ENCODE measurements at regions not wholly inside any gene's neighbourhood (a gene's known extent, or its start where the extent isn't known, plus 50 kb on each side); places are given as distances from the start of the nearest gene placed in this dataset.

GRCh38 chr3:174620855-174621472, 238.2 kb upstream of the NAALADL2 start:
- no peak overlapping the region for H3K4me3 ChIP-seq (ENCODE audit: extremely low read depth in 1 of 4, insufficient read depth in 2 of 4, low read depth in 3 of 4, low read length in 4 of 4)
- H3K79me1 ChIP-seq (ENCODE audit: low read depth, low read length) = no peaks in the 10 kb centered on the region
- H2BK5ac ChIP-seq (ENCODE audit: low read depth, low read length) = no peak overlapping the region
- no peaks in the 10 kb centered on the region for H3K36me3 ChIP-seq (ENCODE audit: control insufficient read depth in 2 of 4, insufficient read depth in 4 of 4, low read length in 3 of 4)
- no peak overlapping the region for H2BK20ac ChIP-seq (ENCODE audit: low read length)
- POLR2A ChIA-PET (ENCODE audit: partially characterized antibody) = no interaction called here
- no peak overlapping the region for H3K9ac ChIP-seq (replicated peaks in 1 of 4; ENCODE audit: extremely low read depth in 1 of 4, low read depth in 3 of 4, low read length in 3 of 4)
- H3K23me2 ChIP-seq (ENCODE audit: low read depth, low read length) = no peaks in the 10 kb centered on the region
- H3K4ac ChIP-seq (replicated peaks; ENCODE audit: insufficient read length, low read depth, low read length) = no peak overlapping the region
- no peak for DNase-seq (ENCODE audit: low read depth in 1 of 2, low spot score in 2 of 2)
- no peak overlapping the region for H3K56ac ChIP-seq (replicated peaks; ENCODE audit: insufficient read length, low read depth, low read length)
- FAIRE-seq = no peak
- H2BK120ac ChIP-seq (replicated peaks; ENCODE audit: low read depth, low read length) = no peak overlapping the region
- CTCF ChIA-PET (ENCODE audit: partially characterized antibody) = interaction anchor here (1.0 to 1.7 kb wide), 5 partner anchors 9 to 41 kb away, joined by 3 to 4 read pairs (median 3); no protein-coding TSS in a partner anchor
- H4K20me1 ChIP-seq (replicated peaks in 1 of 2; ENCODE audit: control insufficient read depth in 1 of 2, insufficient read depth in 2 of 2, low read length in 2 of 2) = no peaks in the 10 kb centered on the region
- WGBS, 2 experiments (ENCODE audit: extremely low coverage in 1 of 2, insufficient coverage in 1 of 2, insufficient read length in 1 of 2, insufficient replicate concordance in 2 of 2, low coverage in 1 of 2, low lambda C conversion rate in 2 of 2, missing lambda C conversion rate in 1 of 2) = 90% methylated on average over 4 of the region's 4 CpGs; no CpG with 5 or more reads in 1 of the 2 experiments
- no peak overlapping the region for H3K27ac ChIP-seq (ENCODE audit: low read depth, low read length)
- no peak overlapping the region for H3K18ac ChIP-seq (ENCODE audit: extremely low read depth, low read length)
- no peak overlapping the region for H4K5ac ChIP-seq (ENCODE audit: insufficient read length, low read depth, low read length)
- H3K4me2 ChIP-seq (ENCODE audit: insufficient read depth in 1 of 2, low read depth in 2 of 2, low read length in 2 of 2) = no peak overlapping the region
- H3K23ac ChIP-seq (ENCODE audit: insufficient read length) = no peak overlapping the region
- H2BK12ac ChIP-seq (ENCODE audit: low read depth, low read length) = no peak overlapping the region
- no peak overlapping the region for H2BK15ac ChIP-seq (ENCODE audit: low read length)
- no peak overlapping the region for H2AFZ ChIP-seq (ENCODE audit: low read length)
- H3K14ac ChIP-seq (ENCODE audit: insufficient read length) = no peak overlapping the region
- no peak overlapping the region for H4K8ac ChIP-seq (ENCODE audit: extremely low read depth, insufficient read depth, low read length)
- H3K79me2 ChIP-seq (ENCODE audit: control insufficient read depth in 1 of 2, insufficient read depth in 2 of 2, low read length in 2 of 2) = no peaks in the 10 kb centered on the region
- H2AK5ac ChIP-seq (ENCODE audit: low read depth, low read length) = no peak overlapping the region
- H4K91ac ChIP-seq (replicated peaks; ENCODE audit: insufficient read length, low read length) = no peak overlapping the region
- H3K4me1 ChIP-seq (replicated peaks in 1 of 4; ENCODE audit: control insufficient read depth in 3 of 4, insufficient read depth in 4 of 4, low read length in 3 of 4) = no peaks in the 10 kb centered on the region
- H3K9me3 ChIP-seq (ENCODE audit: insufficient read depth in 2 of 2, low read depth in 1 of 2, low read length in 1 of 2) = no peaks in the 10 kb centered on the region
- H3K27me3 ChIP-seq (replicated peaks in 1 of 4; ENCODE audit: control insufficient read depth in 3 of 4, extremely low read depth in 1 of 4, insufficient read depth in 3 of 4, low read length in 3 of 4) = no peaks in the 10 kb centered on the region
- TF ChIP-seq HDAC2 (IDR thresholded peaks at IDR 0.05; ENCODE audit: borderline replicate concordance in 1 of 2, low read depth in 2 of 2, low read length in 2 of 2) = no peak
- TF ChIP-seq SIRT6 (IDR thresholded peaks at IDR 0.05; ENCODE audit: low read length) = no peak
- no peak for TF ChIP-seq TAF7 (optimal IDR thresholded peaks at IDR 0.05; ENCODE audit: borderline replicate concordance, low read depth, low read length)
- TF ChIP-seq RFX5 (IDR thresholded peaks at IDR 0.05; ENCODE audit: borderline replicate concordance, low read depth, low read length) = no peak
- TF ChIP-seq NANOG (IDR thresholded peaks at IDR 0.05; ENCODE audit: insufficient read depth, low read depth, low read length, poor library complexity, severe bottlenecking) = no peak
- TF ChIP-seq CHD1 (IDR thresholded peaks at IDR 0.05; ENCODE audit: low read depth, low read length) = no peak
- TF ChIP-seq BRCA1 (IDR thresholded peaks at IDR 0.05; ENCODE audit: low read depth, low read length) = no peak
- TF ChIP-seq SAP30 (IDR thresholded peaks at IDR 0.05; ENCODE audit: insufficient read depth, insufficient replicate concordance, low read length) = no peak
- TF ChIP-seq POLR2A (IDR thresholded peaks at IDR 0.05; ENCODE audit: control extremely low read depth in 1 of 2, low read depth in 2 of 2, low read length in 2 of 2) = no peak
- no peak for TF ChIP-seq CBX8 (IDR thresholded peaks at IDR 0.05; ENCODE audit: borderline replicate concordance, low read depth, low read length)
- no peak for TF ChIP-seq SRF (IDR thresholded peaks at IDR 0.05; ENCODE audit: low read depth, low read length)
- no peak for TF ChIP-seq TAF1 (IDR thresholded peaks at IDR 0.05; ENCODE audit: low read depth, low read length)
- TF ChIP-seq RNF2 (IDR thresholded peaks at IDR 0.05; ENCODE audit: borderline replicate concordance, low read depth, low read length, missing control alignments, poor library complexity, severe bottlenecking) = no peak
- TF ChIP-seq SP1 (IDR thresholded peaks at IDR 0.05; ENCODE audit: low read depth, low read length) = no peak
